Small intestine (tissue), 7 donors: ENCODE measurements at regions not wholly inside any gene's neighbourhood (a gene's known extent, or its start where the extent isn't known, plus 50 kb on each side); places are given as distances from the start of the nearest gene placed in this dataset.
"Not testable (repeated sequence)": the region's sequence is repeated elsewhere in the genome, so short reads cannot be mapped to it uniquely, and the experiment has no call there.

Experiments
- DNase-seq, 2 donors: peaks; one replicate each; pipeline versions ENCODE4 v3.0.0 to v3.0.0-alpha.2; 2013
- FAIRE-seq: peaks from 2 replicates; lab custom pipeline; 2012; peaks lifted over from hg19 to GRCh38; lab: Jason Lieb, UNC
- H3K27ac ChIP-seq, 3 donors: one replicate each; pipeline ENCODE4 v1.5.1; 2013; ENCODE audit warnings: low read length in 2 of 3, mild to moderate bottlenecking in 2 of 3, control low read depth in 1 of 3, inconsistent platforms in 1 of 3, low read depth in 1 of 3, moderate library complexity in 1 of 3
- H3K27me3 ChIP-seq, 3 donors: one replicate each; pipeline ENCODE4 v1.6.1; 2013; ENCODE audit warnings: low read length in 3 of 3, inconsistent platforms in 1 of 3; ENCODE audit not compliant: control insufficient read depth in 3 of 3, insufficient read depth in 3 of 3
- H3K36me3 ChIP-seq, 3 donors: one replicate each; pipeline ENCODE4 v1.6.1; 2013; ENCODE audit warnings: low read length in 3 of 3, inconsistent platforms in 1 of 3, low read depth in 1 of 3, mild to moderate bottlenecking in 1 of 3, moderate library complexity in 1 of 3; ENCODE audit not compliant: control insufficient read depth in 3 of 3, insufficient read depth in 2 of 3
- H3K4me1 ChIP-seq, 3 donors: one replicate each; pipeline ENCODE4 v1.6.1; 2013; ENCODE audit warnings: low read length in 2 of 3, inconsistent platforms in 1 of 3, low read depth in 1 of 3, mild to moderate bottlenecking in 1 of 3, moderate library complexity in 1 of 3; ENCODE audit not compliant: control insufficient read depth in 3 of 3, insufficient read depth in 2 of 3
- H3K4me3 ChIP-seq, 3 donors: one replicate each; pipeline ENCODE4 v1.5.1; 2013; ENCODE audit warnings: low read length in 3 of 3, control low read depth in 1 of 3, inconsistent platforms in 1 of 3, low read depth in 1 of 3, mild to moderate bottlenecking in 1 of 3, moderate library complexity in 1 of 3
- H3K9me3 ChIP-seq, 2 donors: one replicate each; pipeline ENCODE4 v1.6.1; 2013; ENCODE audit warnings: low read depth in 1 of 2, low read length in 1 of 2; ENCODE audit not compliant: control insufficient read depth in 2 of 2, insufficient read depth in 1 of 2
- WGBS, 3 donors: extraction: QIAGEN DNeasy Blood & Tissue Kit; methylation state at CpG; one replicate each; pipeline ENCODE4 v1.1.7; 2013; 5-methylcytosine and 5-hydroxymethylcytosine counted together
- donor health status: healthy with polysubstance abuse.
- donor health status: control.
- donor health status: control.
- donor health status: Bipolar disorder and iron deficiency.
- donor health status: healthy.

GRCh38 chr5:145637396-145637795, 197.7 kb downstream of the PRELID2 start:
- H3K27me3 ChIP-seq, result no peaks in the 10 kb centered on the region
- no peak for FAIRE-seq
- H3K36me3 ChIP-seq, result no peaks in the 10 kb centered on the region
- no peaks in the 10 kb centered on the region for H3K4me1 ChIP-seq
- H3K9me3 ChIP-seq, result no peaks in the 10 kb centered on the region
- no peak overlapping the region for H3K4me3 ChIP-seq
- H3K27ac ChIP-seq, result no peak overlapping the region
- DNase-seq, result no peak

GRCh38 chr5:145636371-145636770, 198.8 kb downstream of the PRELID2 start:
- Histone ChIP-seq H3K27me3 (no peaks in the 10 kb centered on the region), H3K27ac (no peak overlapping the region), H3K4me1 (no peaks in the 10 kb centered on the region), H3K4me3 (no peak overlapping the region), H3K36me3 (no peaks in the 10 kb centered on the region), H3K9me3 (no peaks in the 10 kb centered on the region)
- no peak for FAIRE-seq
- DNase-seq, result no peak

GRCh38 chr5:145633474-145633873, 201.7 kb downstream of the PRELID2 start:
- DNase-seq (no peak), FAIRE-seq (no peak)
- 84 to 89% (median 89%) methylated on average over 3 of the region's 3 CpGs for WGBS, 3 donors
- Histone ChIP-seq H3K27ac (no peak overlapping the region), H3K9me3 (no peaks in the 10 kb centered on the region), H3K4me3 (no peak overlapping the region), H3K4me1 (no peaks in the 10 kb centered on the region), H3K36me3 (no peaks in the 10 kb centered on the region), H3K27me3 (no peaks in the 10 kb centered on the region)

GRCh38 chr5:145632701-145633100, 202.4 kb downstream of the PRELID2 start:
- 65 to 84% (median 79%) methylated on average over 1 of the region's 1 CpG for WGBS, 3 donors

GRCh38 chr5:145629047-145629446, 206.1 kb downstream of the PRELID2 start:
- 68 to 87% (median 79%) methylated on average over 3 of the region's 3 CpGs for WGBS, 3 donors
- H3K36me3 ChIP-seq, result no peaks in the 10 kb centered on the region
- no peak overlapping the region for H3K4me3 ChIP-seq
- DNase-seq (no peak), FAIRE-seq (no peak)
- H3K27me3 ChIP-seq, result no peaks in the 10 kb centered on the region
- peaks cover 0 to 2% of the 10 kb centered on the region in 2 donors for H3K9me3 ChIP-seq
- no peak overlapping the region for H3K27ac ChIP-seq
- H3K4me1 ChIP-seq, result no peaks in the 10 kb centered on the region

More at GRCh38 chr5:145632701-145633100, 202.4 kb downstream of the PRELID2 start:
- H3K4me1 ChIP-seq, result no peaks in the 10 kb centered on the region
- no peaks in the 10 kb centered on the region for H3K9me3 ChIP-seq
- H3K36me3 ChIP-seq, result no peaks in the 10 kb centered on the region
- no peaks in the 10 kb centered on the region for H3K27me3 ChIP-seq
- FAIRE-seq (no peak), DNase-seq (no peak)
- no peak overlapping the region for H3K27ac ChIP-seq
- no peak overlapping the region for H3K4me3 ChIP-seq

- WGBS, 3 donors, result 76 to 80% (median 78%) methylated on average over 4 of the region's 4 CpGs
- DNase-seq (no peak), FAIRE-seq (no peak)
- H3K27me3 ChIP-seq, result no peaks in the 10 kb centered on the region
- no peak overlapping the region for H3K4me3 ChIP-seq
- no peak overlapping the region for H3K27ac ChIP-seq
- no peaks in the 10 kb centered on the region for H3K36me3 ChIP-seq
- H3K9me3 ChIP-seq, result peaks cover 0 to 8% of the 10 kb centered on the region in 2 donors
- no peaks in the 10 kb centered on the region for H3K4me1 ChIP-seq
Measured at GRCh38 chr5:145628525-145628924, 206.6 kb downstream of the PRELID2 start.

GRCh38 chr5:145619806-145620310, 215.3 kb downstream of the PRELID2 start:
- FAIRE-seq, result no peak
- H3K4me3 ChIP-seq, result no peak overlapping the region
- H3K9me3 ChIP-seq, result peaks cover 0 to 24% of the 10 kb centered on the region in 2 donors
- DNase-seq, result no peak
- WGBS, 3 donors, result 83 to 96% (median 90%) methylated on average over 1 of the region's 1 CpG
- H3K27me3 ChIP-seq, result no peaks in the 10 kb centered on the region
- no peaks in the 10 kb centered on the region for H3K36me3 ChIP-seq
- H3K27ac ChIP-seq, result no peak overlapping the region
- no peaks in the 10 kb centered on the region for H3K4me1 ChIP-seq

- DNase-seq, FAIRE-seq, H3K4me3 ChIP-seq, H3K27me3 ChIP-seq, H3K27ac ChIP-seq, H3K36me3 ChIP-seq, H3K4me1 ChIP-seq: not testable (repeated sequence)
- peaks cover 0 to 14% of the 10 kb centered on the region in 2 donors for H3K9me3 ChIP-seq
- WGBS, 3 donors, result 95 to 96% (median 95%) methylated on average over 7 of the region's 7 CpGs
Measured at GRCh38 chr5:145616739-145617138, 218.4 kb downstream of the PRELID2 start.

- FAIRE-seq, result no peak
- H3K4me3 ChIP-seq, result no peak overlapping the region
- WGBS, 3 donors, result 83 to 88% (median 84%) methylated on average over 2 of the region's 2 CpGs
- H3K4me1 ChIP-seq, result peaks cover 0 to 2% (median 0%) of the 10 kb centered on the region in 3 donors
- H3K9me3 ChIP-seq, result no peaks in the 10 kb centered on the region
- peak in 1 of 2 donors; percentile 48 for DNase-seq
- H3K27ac ChIP-seq, result no peak overlapping the region
- no peaks in the 10 kb centered on the region for H3K27me3 ChIP-seq
- H3K36me3 ChIP-seq, result no peaks in the 10 kb centered on the region
Measured at GRCh38 chr5:145598983-145599382, 236.2 kb downstream of the PRELID2 start.
